ENCODE measurements at regions not wholly inside any gene's neighbourhood (a gene's known extent, or its start where the extent isn't known, plus 50 kb on each side); places are given as distances from the start of the nearest gene placed in this dataset.

- peak in 2 of 3 donors; percentile 56 to 87 for DNase-seq
- no peaks in the 10 kb centered on the region for H3K9me3 ChIP-seq
- peak overlapping the region; percentile 25 to 84 (median 72) for H3K27ac ChIP-seq
- no peaks in the 10 kb centered on the region for H3K27me3 ChIP-seq
- peaks cover 0 to 4% (median 0%) of the 10 kb centered on the region in 4 donors for H3K4me1 ChIP-seq
- H3K4me3 ChIP-seq: no peak overlapping the region
- no peaks in the 10 kb centered on the region for H3K36me3 ChIP-seq
- TF ChIP-seq POLR2A (IDR thresholded peaks at IDR 0.05): peak in 1 of 2 donors; percentile 34
- no peak for TF ChIP-seq CTCF (IDR thresholded peaks at IDR 0.05)
Observed at GRCh38 chr14:75340921-75341320, 62.3 kb downstream of the FOS start.

GRCh38 chr14:75341620-75342019 lies 63.0 kb downstream of the FOS start:
- H3K4me3 ChIP-seq: no peak overlapping the region
- peaks cover 0 to 4% (median 0%) of the 10 kb centered on the region in 4 donors for H3K4me1 ChIP-seq
- DNase-seq: no peak
- no peaks in the 10 kb centered on the region for H3K9me3 ChIP-seq
- no peaks in the 10 kb centered on the region for H3K36me3 ChIP-seq
- no peak for TF ChIP-seq POLR2A (IDR thresholded peaks at IDR 0.05)
- TF ChIP-seq CTCF (IDR thresholded peaks at IDR 0.05): no peak
- peak overlapping the region; percentile 25 to 84 (median 72) for H3K27ac ChIP-seq
- H3K27me3 ChIP-seq: no peaks in the 10 kb centered on the region

GRCh38 chr14:75342762-75343599 lies 64.4 kb downstream of the FOS start:
- Histone ChIP-seq H3K4me1 (peaks cover 0 to 4% (median 0%) of the 10 kb centered on the region in 4 donors), H3K27ac (no peak overlapping the region), H3K27me3 (no peaks in the 10 kb centered on the region), H3K9me3 (no peaks in the 10 kb centered on the region), H3K4me3 (no peak overlapping the region), H3K36me3 (no peaks in the 10 kb centered on the region)
- TF ChIP-seq CTCF (IDR thresholded peaks at IDR 0.05): no peak
- TF ChIP-seq POLR2A (IDR thresholded peaks at IDR 0.05): no peak
- DNase-seq: no peak

GRCh38 chr14:75343911-75344310 lies 65.3 kb downstream of the FOS start:
- DNase-seq: no peak
- no peaks in the 10 kb centered on the region for H3K9me3 ChIP-seq
- no peak overlapping the region for H3K4me3 ChIP-seq
- TF ChIP-seq CTCF (IDR thresholded peaks at IDR 0.05) (no peak), POLR2A (IDR thresholded peaks at IDR 0.05) (no peak)
- no peaks in the 10 kb centered on the region for H3K27me3 ChIP-seq
- H3K36me3 ChIP-seq: no peaks in the 10 kb centered on the region
- H3K27ac ChIP-seq: no peak overlapping the region
- peaks cover 0 to 4% (median 0%) of the 10 kb centered on the region in 4 donors for H3K4me1 ChIP-seq

GRCh38 chr14:75344411-75344810 lies 65.8 kb downstream of the FOS start:
- Histone ChIP-seq H3K4me1 (peaks cover 0 to 4% (median 0%) of the 10 kb centered on the region in 4 donors), H3K4me3 (no peak overlapping the region), H3K27me3 (no peaks in the 10 kb centered on the region), H3K36me3 (no peaks in the 10 kb centered on the region), H3K9me3 (no peaks in the 10 kb centered on the region), H3K27ac (no peak overlapping the region)
- DNase-seq: no peak
- no peak for TF ChIP-seq CTCF (IDR thresholded peaks at IDR 0.05)
- TF ChIP-seq POLR2A (IDR thresholded peaks at IDR 0.05): no peak
